OCI-LY3 (cell line): ENCODE measurements at regions not wholly inside any gene's neighbourhood (a gene's known extent, or its start where the extent isn't known, plus 50 kb on each side); places are given as distances from the start of the nearest gene placed in this dataset.
"Not testable (repeated sequence)": the region's sequence is repeated elsewhere in the genome, so short reads cannot be mapped to it uniquely, and the experiment has no call there.

Experiments
- EZH2phosphoT487 ChIP-seq: fragments of 200-600 bp; shearing (Covaris generic); IDR thresholded peaks from 2 replicates; pipeline ENCODE4 v1.6.1; 2018; ENCODE audit warnings: antibody characterized with exemption, mixed run types, low read depth
- TF ChIP-seq, protein P1 (sequence below): fragments of 200-600, 300-600 bp; sonication (generic); IDR thresholded peaks from 2 replicates; pipeline ENCODE4 v1.5.1; 2014; ENCODE audit warnings: antibody characterized with exemption, low read length, low read depth

GRCh38 chr2:87184260-87184659 lies 162.6 kb upstream of the PLGLB1 start:
- TF ChIP-seq, protein P1, sequence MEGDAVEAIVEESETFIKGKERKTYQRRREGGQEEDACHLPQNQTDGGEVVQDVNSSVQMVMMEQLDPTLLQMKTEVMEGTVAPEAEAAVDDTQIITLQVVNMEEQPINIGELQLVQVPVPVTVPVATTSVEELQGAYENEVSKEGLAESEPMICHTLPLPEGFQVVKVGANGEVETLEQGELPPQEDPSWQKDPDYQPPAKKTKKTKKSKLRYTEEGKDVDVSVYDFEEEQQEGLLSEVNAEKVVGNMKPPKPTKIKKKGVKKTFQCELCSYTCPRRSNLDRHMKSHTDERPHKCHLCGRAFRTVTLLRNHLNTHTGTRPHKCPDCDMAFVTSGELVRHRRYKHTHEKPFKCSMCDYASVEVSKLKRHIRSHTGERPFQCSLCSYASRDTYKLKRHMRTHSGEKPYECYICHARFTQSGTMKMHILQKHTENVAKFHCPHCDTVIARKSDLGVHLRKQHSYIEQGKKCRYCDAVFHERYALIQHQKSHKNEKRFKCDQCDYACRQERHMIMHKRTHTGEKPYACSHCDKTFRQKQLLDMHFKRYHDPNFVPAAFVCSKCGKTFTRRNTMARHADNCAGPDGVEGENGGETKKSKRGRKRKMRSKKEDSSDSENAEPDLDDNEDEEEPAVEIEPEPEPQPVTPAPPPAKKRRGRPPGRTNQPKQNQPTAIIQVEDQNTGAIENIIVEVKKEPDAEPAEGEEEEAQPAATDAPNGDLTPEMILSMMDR, result not testable (repeated sequence)
- not testable (repeated sequence) for TF ChIP-seq EZH2phosphoT487
